HG03045 (cell line): ENCODE measurements at regions not wholly inside any gene's neighbourhood (a gene's known extent, or its start where the extent isn't known, plus 50 kb on each side); places are given as distances from the start of the nearest gene placed in this dataset.

Source experiments
- ATAC-seq: cut with Tn5 transposase; IDR thresholded peaks from one replicate; pipeline ENCODE4 v1.9.1; 2021; ENCODE audit warnings: mild to moderate bottlenecking, moderate library complexity; ENCODE audit not compliant: unreplicated experiment

- no peak for ATAC-seq
Observed at GRCh38 chr2:105596411-105596921, 148.2 kb upstream of the NCK2 start.

- ATAC-seq = no peak
Observed at GRCh38 chr2:105595536-105595935, 149.2 kb upstream of the NCK2 start.

- no peak for ATAC-seq
Observed at GRCh38 chr2:105593221-105593967, 151.3 kb upstream of the NCK2 start.

GRCh38 chr2:105592288-105592687 is 152.4 kb upstream of the NCK2 start:
- ATAC-seq = no peak

- ATAC-seq = no peak
Observed at GRCh38 chr2:105590780-105591660, 153.7 kb upstream of the NCK2 start.

- no peak for ATAC-seq
Observed at GRCh38 chr2:105588581-105588980, 156.1 kb upstream of the NCK2 start.

- ATAC-seq = no peak
Observed at GRCh38 chr2:105587637-105588036, 157.1 kb upstream of the NCK2 start.

GRCh38 chr2:105584435-105585010 is 160.2 kb upstream of the NCK2 start:
- no peak for ATAC-seq

- ATAC-seq = no peak
Observed at GRCh38 chr2:105582952-105583660, 161.6 kb upstream of the NCK2 start.

GRCh38 chr2:105581555-105581944 is 163.2 kb upstream of the NCK2 start:
- ATAC-seq = no peak

- no peak for ATAC-seq
Observed at GRCh38 chr2:105580870-105581554, 163.7 kb upstream of the NCK2 start.

- ATAC-seq = no peak
Observed at GRCh38 chr2:105580216-105580615, 164.5 kb upstream of the NCK2 start.

- ATAC-seq = no peak
Observed at GRCh38 chr2:105578166-105578565, 166.5 kb upstream of the NCK2 start.

- ATAC-seq = no peak
Observed at GRCh38 chr2:105577762-105578161, 166.9 kb upstream of the NCK2 start.

- ATAC-seq = no peak
Observed at GRCh38 chr2:105576440-105577241, 168.1 kb upstream of the NCK2 start.

- ATAC-seq = no peak
Observed at GRCh38 chr2:105576050-105576439, 168.7 kb upstream of the NCK2 start.

- no peak for ATAC-seq
Observed at GRCh38 chr2:105575499-105576025, 169.2 kb upstream of the NCK2 start.

GRCh38 chr2:105574796-105575344 is 169.8 kb upstream of the NCK2 start:
- no peak for ATAC-seq
